Liver (tissue), 8 donors: ENCODE measurements at regions not wholly inside any gene's neighbourhood (a gene's known extent, or its start where the extent isn't known, plus 50 kb on each side); places are given as distances from the start of the nearest gene placed in this dataset.

Experiments used
- DNase-seq: peaks from one replicate; pipeline ENCODE4 v3.0.0-alpha.2; 2017; ENCODE audit warnings: low spot score
- H3K27ac ChIP-seq, 2 donors: one replicate each; pipeline ENCODE4 v1.7.0; 2013; ENCODE audit warnings: inconsistent platforms in 2 of 2, low read length in 2 of 2, control low read depth in 1 of 2, low read depth in 1 of 2, mild to moderate bottlenecking in 1 of 2
- H3K27me3 ChIP-seq, 4 donors: one replicate each; pipeline versions ENCODE4 v1.6.1 to v1.7.0; 2013; ENCODE audit warnings: low read length in 3 of 4, inconsistent platforms in 1 of 4, mild to moderate bottlenecking in 1 of 4, moderate library complexity in 1 of 4; ENCODE audit not compliant: control insufficient read depth in 4 of 4, insufficient read depth in 4 of 4
- H3K36me3 ChIP-seq, 4 donors: one replicate each; pipeline versions ENCODE4 v1.6.1 to v1.7.0; 2013; ENCODE audit warnings: low read length in 3 of 4, mild to moderate bottlenecking in 3 of 4, low read depth in 1 of 4, moderate library complexity in 1 of 4; ENCODE audit not compliant: control insufficient read depth in 4 of 4, insufficient read depth in 3 of 4
- H3K4me1 ChIP-seq, 4 donors: one replicate each; pipeline versions ENCODE4 v1.6.1 to v1.7.0; 2013; ENCODE audit warnings: low read length in 3 of 4, mild to moderate bottlenecking in 3 of 4, moderate library complexity in 1 of 4; ENCODE audit not compliant: control insufficient read depth in 4 of 4, insufficient read depth in 4 of 4
- H3K4me3 ChIP-seq, 3 donors: one replicate each; pipeline versions ENCODE4 v1.6.1 to v1.7.0; 2013; ENCODE audit warnings: low read length in 3 of 3, control low read depth in 1 of 3, low read depth in 1 of 3, mild to moderate bottlenecking in 1 of 3
- H3K9ac ChIP-seq, 2 donors: one replicate each; pipeline ENCODE4 v1.7.0; 2013; ENCODE audit warnings: low read length in 2 of 2, mild to moderate bottlenecking in 2 of 2, moderate library complexity in 2 of 2, control low read depth in 1 of 2, low read depth in 1 of 2
- H3K9me3 ChIP-seq, 4 donors: one replicate each; pipeline versions ENCODE4 v1.6.1 to v1.7.0; 2013; ENCODE audit warnings: low read length in 3 of 4; ENCODE audit not compliant: control insufficient read depth in 4 of 4
- EGR1 ChIP-seq, 2 donors: IDR thresholded peaks; 2 replicates each; pipeline ENCODE4 v1.6.1; 2016 to 2018; ENCODE audit warnings: antibody characterized with exemption in 2 of 2, low read depth in 2 of 2
- FOXA2 ChIP-seq: IDR thresholded peaks from 2 replicates; pipeline ENCODE4 v1.6.1; 2016; ENCODE audit warnings: antibody characterized with exemption
- GABPA ChIP-seq, 2 donors: IDR thresholded peaks in 1 of 2; conservative IDR thresholded peaks in 1 of 2; 2 replicates each; pipeline ENCODE4 v1.6.1; 2016; ENCODE audit warnings: antibody characterized with exemption in 2 of 2, mild to moderate bottlenecking in 1 of 2, moderate library complexity in 1 of 2
- HNF4A ChIP-seq, 2 donors: conservative IDR thresholded peaks; 2 replicates each; pipeline ENCODE4 v1.6.1; 2016; ENCODE audit warnings: antibody characterized with exemption in 2 of 2, mild to moderate bottlenecking in 2 of 2
- HNF4G ChIP-seq: IDR thresholded peaks from 2 replicates; pipeline ENCODE4 v1.6.1; 2016; ENCODE audit warnings: antibody characterized with exemption
- JUND ChIP-seq, 2 donors: IDR thresholded peaks; 2 replicates each; pipeline ENCODE4 v1.6.1; 2016; ENCODE audit warnings: antibody characterized with exemption in 2 of 2
- MAX ChIP-seq: IDR thresholded peaks from 2 replicates; pipeline ENCODE4 v1.6.1; 2016; ENCODE audit warnings: antibody characterized with exemption
- NR2F2 ChIP-seq: IDR thresholded peaks from 2 replicates; pipeline ENCODE4 v1.6.1; 2016; ENCODE audit warnings: antibody characterized with exemption
- RAD21 ChIP-seq, 2 donors: IDR thresholded peaks; 2 replicates each; pipeline ENCODE4 v1.6.1; 2016; ENCODE audit warnings: antibody characterized with exemption in 2 of 2, mild to moderate bottlenecking in 2 of 2
- REST ChIP-seq: IDR thresholded peaks from 2 replicates; pipeline ENCODE4 v1.6.1; 2016; ENCODE audit warnings: antibody characterized with exemption, mild to moderate bottlenecking
- RXRA ChIP-seq, 2 donors: IDR thresholded peaks; 2 replicates each; pipeline ENCODE4 v1.6.1; 2017 to 2018; ENCODE audit warnings: antibody characterized with exemption in 2 of 2, mild to moderate bottlenecking in 1 of 2
- SP1 ChIP-seq: IDR thresholded peaks from 2 replicates; pipeline ENCODE4 v1.6.1; 2018; ENCODE audit warnings: antibody characterized with exemption, mild to moderate bottlenecking
- TAF1 ChIP-seq: conservative IDR thresholded peaks from 2 replicates; pipeline ENCODE4 v1.6.1; 2016; ENCODE audit warnings: antibody characterized with exemption, mild to moderate bottlenecking
- whole genome bisulfite sequencing: extraction: QIAGEN DNeasy Blood & Tissue Kit; methylation state at CpG from one replicate; pipeline ENCODE4 v1.1.7; 2013; 5-methylcytosine and 5-hydroxymethylcytosine counted together
- TF ChIP-seq, protein P1 (sequence below): IDR thresholded peaks from 2 replicates; pipeline ENCODE4 v1.6.1; 2016; ENCODE audit warnings: antibody characterized with exemption
- TF ChIP-seq, protein P2 (sequence below): fragments of 150-350 bp; IDR thresholded peaks from 2 replicates; pipeline ENCODE4 v1.5.1; 2017; ENCODE audit warnings: improper control_type of control experiment, low read depth, low read length; ENCODE audit not compliant: missing input control
- TF ChIP-seq, protein P3 (sequence below): IDR thresholded peaks from 2 replicates; pipeline ENCODE4 v1.6.1; 2016; ENCODE audit warnings: antibody characterized with exemption
- donor health status: healthy.
- donor health status: healthy.
- donor health status: healthy.
- donor health status: healthy.
- donor health status: healthy.

DNA sequence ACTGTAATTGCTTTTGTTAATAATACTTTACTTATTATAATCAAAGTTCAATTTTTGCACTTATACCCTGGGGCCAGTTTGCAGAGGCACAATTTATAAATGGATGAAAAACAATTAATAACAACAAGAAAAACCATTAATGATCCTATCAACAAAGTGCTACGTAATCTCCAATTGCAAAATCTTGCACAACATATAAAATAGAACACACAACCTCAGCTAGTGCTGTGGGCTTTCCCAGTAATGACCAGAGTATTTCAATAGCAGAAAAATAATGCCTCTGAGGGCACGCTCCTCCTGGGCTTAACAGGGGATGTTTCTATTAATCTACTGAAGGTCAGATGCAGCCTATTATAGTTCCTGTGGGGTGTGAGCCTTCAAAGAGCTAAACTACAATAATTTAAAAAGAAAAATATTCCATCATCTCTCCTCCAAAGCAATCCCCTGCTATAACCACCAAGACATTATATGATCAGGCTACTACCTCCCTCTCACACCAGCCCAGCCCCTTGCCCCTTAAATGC lies 508.5 kb upstream of the SLIT2 start:
- no peak overlapping the region for H3K9ac ChIP-seq
- no peak overlapping the region for H3K27ac ChIP-seq
- H3K36me3 ChIP-seq: no peaks in the 10 kb centered on the region
- no peak for TF ChIP-seq MAX
- TF ChIP-seq, protein P1, sequence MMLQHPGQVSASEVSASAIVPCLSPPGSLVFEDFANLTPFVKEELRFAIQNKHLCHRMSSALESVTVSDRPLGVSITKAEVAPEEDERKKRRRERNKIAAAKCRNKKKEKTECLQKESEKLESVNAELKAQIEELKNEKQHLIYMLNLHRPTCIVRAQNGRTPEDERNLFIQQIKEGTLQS: no peak
- TF ChIP-seq, protein P2, sequence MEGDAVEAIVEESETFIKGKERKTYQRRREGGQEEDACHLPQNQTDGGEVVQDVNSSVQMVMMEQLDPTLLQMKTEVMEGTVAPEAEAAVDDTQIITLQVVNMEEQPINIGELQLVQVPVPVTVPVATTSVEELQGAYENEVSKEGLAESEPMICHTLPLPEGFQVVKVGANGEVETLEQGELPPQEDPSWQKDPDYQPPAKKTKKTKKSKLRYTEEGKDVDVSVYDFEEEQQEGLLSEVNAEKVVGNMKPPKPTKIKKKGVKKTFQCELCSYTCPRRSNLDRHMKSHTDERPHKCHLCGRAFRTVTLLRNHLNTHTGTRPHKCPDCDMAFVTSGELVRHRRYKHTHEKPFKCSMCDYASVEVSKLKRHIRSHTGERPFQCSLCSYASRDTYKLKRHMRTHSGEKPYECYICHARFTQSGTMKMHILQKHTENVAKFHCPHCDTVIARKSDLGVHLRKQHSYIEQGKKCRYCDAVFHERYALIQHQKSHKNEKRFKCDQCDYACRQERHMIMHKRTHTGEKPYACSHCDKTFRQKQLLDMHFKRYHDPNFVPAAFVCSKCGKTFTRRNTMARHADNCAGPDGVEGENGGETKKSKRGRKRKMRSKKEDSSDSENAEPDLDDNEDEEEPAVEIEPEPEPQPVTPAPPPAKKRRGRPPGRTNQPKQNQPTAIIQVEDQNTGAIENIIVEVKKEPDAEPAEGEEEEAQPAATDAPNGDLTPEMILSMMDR: no peak
- no peak for TF ChIP-seq HNF4A (conservative IDR thresholded peaks at IDR 0.05)
- TF ChIP-seq JUND (IDR thresholded peaks at IDR 0.05): no peak
- no peak for TF ChIP-seq SP1
- no peak for TF ChIP-seq FOXA2
- no peak for TF ChIP-seq EGR1 (IDR thresholded peaks at IDR 0.05; ENCODE audit: low read depth in 2 of 2)
- no peak for TF ChIP-seq HNF4G
- TF ChIP-seq, protein P3, sequence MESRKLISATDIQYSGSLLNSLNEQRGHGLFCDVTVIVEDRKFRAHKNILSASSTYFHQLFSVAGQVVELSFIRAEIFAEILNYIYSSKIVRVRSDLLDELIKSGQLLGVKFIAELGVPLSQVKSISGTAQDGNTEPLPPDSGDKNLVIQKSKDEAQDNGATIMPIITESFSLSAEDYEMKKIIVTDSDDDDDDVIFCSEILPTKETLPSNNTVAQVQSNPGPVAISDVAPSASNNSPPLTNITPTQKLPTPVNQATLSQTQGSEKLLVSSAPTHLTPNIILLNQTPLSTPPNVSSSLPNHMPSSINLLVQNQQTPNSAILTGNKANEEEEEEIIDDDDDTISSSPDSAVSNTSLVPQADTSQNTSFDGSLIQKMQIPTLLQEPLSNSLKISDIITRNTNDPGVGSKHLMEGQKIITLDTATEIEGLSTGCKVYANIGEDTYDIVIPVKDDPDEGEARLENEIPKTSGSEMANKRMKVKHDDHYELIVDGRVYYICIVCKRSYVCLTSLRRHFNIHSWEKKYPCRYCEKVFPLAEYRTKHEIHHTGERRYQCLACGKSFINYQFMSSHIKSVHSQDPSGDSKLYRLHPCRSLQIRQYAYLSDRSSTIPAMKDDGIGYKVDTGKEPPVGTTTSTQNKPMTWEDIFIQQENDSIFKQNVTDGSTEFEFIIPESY: no peak
- TF ChIP-seq GABPA (IDR thresholded peaks at IDR 0.05 in 1 of 2, conservative IDR thresholded peaks at IDR 0.05 in 1 of 2): no peak
- TF ChIP-seq TAF1: no peak
- TF ChIP-seq RAD21 (IDR thresholded peaks at IDR 0.05): no peak
- H3K4me1 ChIP-seq: no peaks in the 10 kb centered on the region
- DNase-seq: no peak
- no peak overlapping the region for H3K4me3 ChIP-seq
- no peaks in the 10 kb centered on the region for H3K9me3 ChIP-seq
- WGBS: 87% methylated on average over 2 of the region's 2 CpGs
- no peaks in the 10 kb centered on the region for H3K27me3 ChIP-seq

GRCh38 chr4:19739101-19739651 lies 512.5 kb upstream of the SLIT2 start:
- Histone ChIP-seq H3K27ac (no peak overlapping the region), H3K4me1 (no peaks in the 10 kb centered on the region), H3K36me3 (no peaks in the 10 kb centered on the region), H3K4me3 (no peak overlapping the region), H3K9ac (no peak overlapping the region), H3K27me3 (no peaks in the 10 kb centered on the region), H3K9me3 (no peaks in the 10 kb centered on the region)
- DNase-seq: no peak
- 61% methylated on average over 7 of the region's 7 CpGs for WGBS
- TF ChIP-seq SP1: no peak
- TF ChIP-seq, protein P3: no peak
- no peak for TF ChIP-seq FOXA2
- no peak for TF ChIP-seq EGR1 (IDR thresholded peaks at IDR 0.05; ENCODE audit: low read depth in 2 of 2)
- TF ChIP-seq HNF4G: no peak
- TF ChIP-seq NR2F2: no peak
- no peak for TF ChIP-seq TAF1
- TF ChIP-seq, protein P1: no peak
- TF ChIP-seq REST: no peak
- TF ChIP-seq MAX: no peak
- TF ChIP-seq RXRA (IDR thresholded peaks at IDR 0.05): no peak
- no peak for TF ChIP-seq RAD21 (IDR thresholded peaks at IDR 0.05)
